Epithelial cell of proximal tubule (primary cell): ENCODE measurements at regions not wholly inside any gene's neighbourhood (a gene's known extent, or its start where the extent isn't known, plus 50 kb on each side); places are given as distances from the start of the nearest gene placed in this dataset.

Experiments
- DNase-seq: peaks from one replicate; pipeline ENCODE4 v3.0.0-alpha.2; 2011; ENCODE audit warnings: low read depth
- H3K4me3 ChIP-seq: 2 replicates; pipeline ENCODE4 v1.5.1; 2011; ENCODE audit warnings: low read depth, mild to moderate bottlenecking, low read length
- TF ChIP-seq, protein P1 (sequence below): conservative IDR thresholded peaks from 2 replicates; pipeline ENCODE4 v1.5.1; 2012; ENCODE audit warnings: low read depth, mild to moderate bottlenecking, low read length

- no peak for DNase-seq
- TF ChIP-seq, protein P1, sequence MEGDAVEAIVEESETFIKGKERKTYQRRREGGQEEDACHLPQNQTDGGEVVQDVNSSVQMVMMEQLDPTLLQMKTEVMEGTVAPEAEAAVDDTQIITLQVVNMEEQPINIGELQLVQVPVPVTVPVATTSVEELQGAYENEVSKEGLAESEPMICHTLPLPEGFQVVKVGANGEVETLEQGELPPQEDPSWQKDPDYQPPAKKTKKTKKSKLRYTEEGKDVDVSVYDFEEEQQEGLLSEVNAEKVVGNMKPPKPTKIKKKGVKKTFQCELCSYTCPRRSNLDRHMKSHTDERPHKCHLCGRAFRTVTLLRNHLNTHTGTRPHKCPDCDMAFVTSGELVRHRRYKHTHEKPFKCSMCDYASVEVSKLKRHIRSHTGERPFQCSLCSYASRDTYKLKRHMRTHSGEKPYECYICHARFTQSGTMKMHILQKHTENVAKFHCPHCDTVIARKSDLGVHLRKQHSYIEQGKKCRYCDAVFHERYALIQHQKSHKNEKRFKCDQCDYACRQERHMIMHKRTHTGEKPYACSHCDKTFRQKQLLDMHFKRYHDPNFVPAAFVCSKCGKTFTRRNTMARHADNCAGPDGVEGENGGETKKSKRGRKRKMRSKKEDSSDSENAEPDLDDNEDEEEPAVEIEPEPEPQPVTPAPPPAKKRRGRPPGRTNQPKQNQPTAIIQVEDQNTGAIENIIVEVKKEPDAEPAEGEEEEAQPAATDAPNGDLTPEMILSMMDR, result no peak
- no peak overlapping the region for H3K4me3 ChIP-seq
Observed at GRCh38 chr11:116317212-116317611, 455.6 kb downstream of the BUD13 start.

- TF ChIP-seq, protein P1, result no peak
- no peak for DNase-seq
- H3K4me3 ChIP-seq, result no peak overlapping the region
Observed at GRCh38 chr11:116314006-116314405, 458.8 kb downstream of the BUD13 start.

- no peak for DNase-seq
- TF ChIP-seq, protein P1, result no peak
- H3K4me3 ChIP-seq, result no peak overlapping the region
Observed at GRCh38 chr11:116312570-116313391, 460.0 kb downstream of the BUD13 start.

GRCh38 chr11:116311206-116311605 lies 461.6 kb downstream of the BUD13 start:
- TF ChIP-seq, protein P1, result no peak
- no peak overlapping the region for H3K4me3 ChIP-seq
- no peak for DNase-seq

DNA sequence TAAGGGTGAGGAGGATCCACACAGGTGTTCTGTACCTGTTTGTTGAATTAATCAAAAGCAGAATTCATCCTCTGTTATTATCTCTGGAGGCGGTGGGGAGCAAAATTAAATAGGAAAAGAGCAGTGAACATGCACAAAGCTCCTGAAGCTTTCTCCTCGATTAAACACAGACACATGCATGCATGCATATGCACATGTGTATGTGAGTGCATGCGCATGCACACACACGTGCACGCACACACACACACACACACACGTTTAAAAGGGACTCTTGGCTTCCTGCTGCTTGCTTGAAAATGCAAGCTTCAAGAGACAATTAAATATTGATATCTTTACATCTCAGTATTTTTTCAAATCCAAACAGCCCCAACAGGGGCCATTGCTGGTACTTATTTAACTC lies 462.1 kb downstream of the BUD13 start:
- H3K4me3 ChIP-seq, result no peak overlapping the region
- TF ChIP-seq, protein P1, result no peak
- DNase-seq, result no peak

DNA sequence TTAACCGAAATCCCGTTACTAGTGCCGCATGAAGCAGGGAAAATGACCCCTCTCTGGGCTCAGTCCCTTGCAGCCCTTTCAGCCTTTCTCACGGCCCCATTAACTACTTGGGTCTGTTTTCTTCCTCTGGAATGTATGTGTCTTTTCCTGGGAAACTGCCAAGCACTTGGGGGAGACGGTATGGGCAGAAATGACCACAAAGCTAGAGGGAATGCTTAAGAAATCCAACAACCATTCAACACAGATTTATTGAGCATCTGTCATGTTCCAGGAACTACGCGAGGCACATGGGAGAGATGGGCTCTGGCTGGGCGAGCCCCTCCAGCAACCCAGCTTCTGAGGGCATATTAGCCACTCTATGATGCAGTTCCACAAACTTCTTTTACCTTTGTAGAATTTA lies 462.6 kb downstream of the BUD13 start:
- no peak overlapping the region for H3K4me3 ChIP-seq
- TF ChIP-seq, protein P1, result no peak
- DNase-seq, result no peak

DNA sequence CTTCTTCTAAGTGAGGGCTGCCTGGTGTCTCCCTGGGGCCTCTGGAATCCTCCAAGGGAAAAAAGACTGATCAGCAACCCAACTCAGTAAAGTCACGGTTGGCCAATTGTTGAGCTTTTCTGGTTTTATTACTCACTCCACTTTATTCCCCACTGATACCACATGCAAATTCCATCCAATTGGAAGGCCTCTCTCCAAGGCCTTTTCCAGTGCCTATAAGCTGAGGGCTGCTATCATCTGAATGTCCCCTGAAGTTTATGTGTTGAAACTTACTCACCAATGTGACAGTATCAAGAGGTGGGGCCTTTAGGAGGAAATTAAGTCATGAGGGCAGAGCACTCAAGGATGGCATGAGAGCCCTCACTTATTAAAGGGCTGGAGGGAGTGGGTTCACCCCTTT lies 463.3 kb downstream of the BUD13 start:
- DNase-seq, result peak; percentile 15
- TF ChIP-seq, protein P1, result no peak
- no peak overlapping the region for H3K4me3 ChIP-seq
